Activated CD8-positive, alpha-beta memory T cell treated with anti-CD3 and anti-CD28 coated beads, Interleukin-2, amount 10 ng/mL, durations not matched to agents 7 days and 5 days (primary cell): ENCODE measurements at regions not wholly inside any gene's neighbourhood (a gene's known extent, or its start where the extent isn't known, plus 50 kb on each side); places are given as distances from the start of the nearest gene placed in this dataset.

ENCODE experiments used
- ATAC-seq: fragments of 150-1000 bp; cut with Tn5 transposase; one replicate; pipeline ENCODE4 v1.10.0; 2021; ENCODE audit warnings: moderate library complexity
- CTCF ChIA-PET: fragments of 350-600 bp; sonication (Branson Sonifier 250); formaldehyde crosslinking; loops from one replicate; lab custom pipeline; 2021; ENCODE audit warnings: antibody characterized with exemption; lab: Charles Lee
- DNase-seq: peaks from one replicate; pipeline ENCODE4 v3.0.0-alpha.2; 2020
- H3K27ac Mint-ChIP-seq: one replicate; pipeline ENCODE4 v1.8.0; 2021; ENCODE audit warnings: mild to moderate bottlenecking, mixed read lengths
- H3K27me3 Mint-ChIP-seq: one replicate; pipeline ENCODE4 v1.8.0; 2021; ENCODE audit warnings: mixed read lengths
- H3K36me3 Mint-ChIP-seq: one replicate; pipeline ENCODE4 v1.8.0; 2021; ENCODE audit warnings: mild to moderate bottlenecking, mixed read lengths
- H3K4me1 Mint-ChIP-seq: one replicate; pipeline ENCODE4 v1.8.0; 2021; ENCODE audit warnings: mixed read lengths
- H3K4me3 Mint-ChIP-seq: one replicate; pipeline ENCODE4 v1.8.0; 2021; ENCODE audit warnings: mild to moderate bottlenecking, moderate library complexity, mixed read lengths
- H3K9me3 Mint-ChIP-seq: one replicate; pipeline ENCODE4 v1.8.0; 2022; ENCODE audit warnings: low read depth, mixed read lengths

DNA sequence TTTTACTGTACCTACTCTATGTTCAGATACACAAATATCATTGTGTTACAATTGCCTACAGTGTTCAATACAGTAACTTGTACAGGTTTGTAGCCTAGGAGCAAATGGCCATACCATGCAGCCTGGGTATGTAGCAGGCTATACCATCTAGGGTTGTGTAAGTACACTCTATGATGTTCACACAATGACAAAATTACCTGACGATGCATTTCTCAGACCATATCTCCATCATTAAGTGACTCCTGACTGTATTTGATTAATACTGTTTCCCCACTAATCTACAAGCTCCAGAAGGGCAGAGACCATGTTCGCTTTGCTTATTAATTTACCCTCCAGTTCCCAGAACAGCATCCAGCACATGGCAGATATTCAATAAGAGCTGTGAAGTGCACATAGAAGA, 372.2 kb downstream of the METTL4 start:
- Mint-ChIP-seq H3K36me3 (no peaks in the 10 kb centered on the region), H3K27me3 (no peaks in the 10 kb centered on the region), H3K27ac (no peak overlapping the region), H3K4me3 (no peak overlapping the region), H3K9me3 (no peaks in the 10 kb centered on the region), H3K4me1 (no peaks in the 10 kb centered on the region)
- ATAC-seq (no peak), DNase-seq (no peak)
- CTCF ChIA-PET: no interaction called here

DNA sequence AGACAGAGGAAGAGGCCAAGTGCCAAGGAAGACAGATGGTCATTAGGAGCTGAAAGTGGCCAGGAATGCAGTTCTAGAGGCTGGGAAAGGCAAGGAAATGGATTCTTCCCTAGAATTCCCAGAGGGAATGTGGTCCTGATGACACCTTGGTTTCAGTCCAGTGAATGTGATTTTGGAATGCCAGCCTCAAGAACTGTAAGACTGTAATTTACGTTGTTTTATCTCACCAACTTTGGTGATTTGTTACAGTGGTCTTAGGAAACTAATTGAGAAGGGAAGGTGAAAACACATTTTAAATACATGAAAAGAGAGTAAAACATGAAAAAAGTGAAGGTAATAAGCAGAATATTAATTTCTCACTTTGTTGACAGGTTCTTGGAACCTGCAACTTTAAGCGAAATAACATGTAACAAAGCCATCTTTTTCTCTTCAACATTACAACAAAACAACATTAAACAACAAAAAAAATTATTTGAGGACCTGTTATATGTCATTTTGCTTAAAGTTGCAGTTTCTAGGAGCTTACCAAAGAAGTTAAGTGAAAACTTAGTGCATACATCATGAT, 370.2 kb downstream of the METTL4 start:
- CTCF ChIA-PET: no interaction called here
- DNase-seq: no peak
- no peak for ATAC-seq
- H3K4me1 Mint-ChIP-seq: no peaks in the 10 kb centered on the region
- no peaks in the 10 kb centered on the region for H3K9me3 Mint-ChIP-seq
- H3K27ac Mint-ChIP-seq: no peak overlapping the region
- H3K27me3 Mint-ChIP-seq: no peaks in the 10 kb centered on the region
- H3K36me3 Mint-ChIP-seq: no peaks in the 10 kb centered on the region
- H3K4me3 Mint-ChIP-seq: no peak overlapping the region

DNA sequence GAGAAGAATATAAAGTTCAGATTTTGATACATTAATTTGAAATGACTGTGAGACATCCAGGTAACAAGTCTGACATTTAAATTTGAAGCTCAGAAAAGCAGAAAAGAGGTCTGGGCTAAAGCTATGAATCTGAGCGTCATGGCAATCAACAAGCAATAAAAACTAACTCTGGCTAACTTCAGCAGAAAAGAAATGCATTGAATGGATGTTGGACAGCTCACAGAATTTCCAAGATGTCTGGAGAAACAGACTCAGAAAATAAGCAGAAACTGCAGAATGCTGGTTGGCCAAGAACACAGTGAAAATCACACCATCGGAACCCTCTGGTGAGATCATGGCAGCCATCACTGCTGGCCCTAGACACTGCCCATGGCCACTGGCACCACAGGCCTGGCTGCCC, 366.6 kb downstream of the METTL4 start:
- no peak overlapping the region for H3K4me3 Mint-ChIP-seq
- CTCF ChIA-PET: no interaction called here
- H3K9me3 Mint-ChIP-seq: no peaks in the 10 kb centered on the region
- H3K36me3 Mint-ChIP-seq: no peaks in the 10 kb centered on the region
- DNase-seq (no peak), ATAC-seq (no peak)
- no peaks in the 10 kb centered on the region for H3K4me1 Mint-ChIP-seq
- H3K27ac Mint-ChIP-seq: no peak overlapping the region
- no peaks in the 10 kb centered on the region for H3K27me3 Mint-ChIP-seq

DNA sequence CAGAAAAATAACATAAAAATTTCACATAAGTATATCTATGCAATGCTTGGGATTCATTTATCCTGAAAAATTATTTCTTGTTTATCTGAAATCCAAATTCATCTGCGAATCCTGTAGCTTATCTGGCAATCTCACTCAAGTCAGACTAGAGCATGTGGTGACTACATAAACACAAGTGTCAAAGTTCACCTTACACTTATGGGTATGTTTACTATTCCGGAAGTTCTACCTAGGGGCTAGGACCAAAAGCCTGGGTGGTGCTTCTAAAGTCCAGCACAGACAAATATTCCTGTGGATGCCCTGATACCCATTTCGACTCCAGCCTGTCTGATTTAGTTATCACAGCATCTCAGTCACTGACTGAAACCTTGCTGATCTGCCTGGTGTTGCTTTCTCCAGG, 364.0 kb downstream of the METTL4 start:
- Mint-ChIP-seq H3K36me3 (no peaks in the 10 kb centered on the region), H3K27ac (no peak overlapping the region), H3K9me3 (no peaks in the 10 kb centered on the region), H3K27me3 (no peaks in the 10 kb centered on the region), H3K4me3 (no peak overlapping the region), H3K4me1 (no peaks in the 10 kb centered on the region)
- CTCF ChIA-PET: no interaction called here
- ATAC-seq: no peak
- DNase-seq: no peak

DNA sequence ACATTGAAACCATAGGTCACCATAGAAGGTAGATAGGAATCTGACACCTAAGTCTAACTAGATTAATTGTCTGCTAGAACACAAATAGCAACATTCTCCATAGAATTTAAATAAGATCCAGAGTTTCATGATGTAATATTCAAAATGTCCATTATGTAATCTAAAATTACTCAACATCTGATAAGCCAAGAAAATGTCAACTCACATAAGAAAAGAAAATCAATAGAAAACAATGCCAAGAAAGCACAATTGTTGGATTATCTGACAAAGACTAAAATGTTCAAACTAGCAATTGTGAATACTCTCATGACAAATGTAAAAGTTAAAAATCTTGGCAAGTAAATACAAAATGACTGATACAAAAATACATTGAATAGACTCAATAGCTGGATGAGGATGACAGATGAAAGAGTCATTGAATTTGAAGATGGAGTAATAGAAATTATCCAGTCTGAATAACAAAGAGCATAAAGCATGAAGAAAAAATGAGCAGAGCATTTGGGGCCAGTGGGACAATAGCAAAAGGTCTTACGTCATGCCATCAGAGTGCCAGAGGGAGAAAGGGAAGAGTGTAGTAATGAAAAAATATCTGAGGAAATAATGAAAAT, 358.6 kb downstream of the METTL4 start:
- CTCF ChIA-PET: no interaction called here
- Mint-ChIP-seq H3K4me3 (no peak overlapping the region), H3K36me3 (no peaks in the 10 kb centered on the region), H3K27ac (no peak overlapping the region), H3K4me1 (no peaks in the 10 kb centered on the region), H3K9me3 (no peaks in the 10 kb centered on the region), H3K27me3 (peaks cover 4% of the 10 kb centered on the region)
- ATAC-seq: no peak
- DNase-seq: no peak

DNA sequence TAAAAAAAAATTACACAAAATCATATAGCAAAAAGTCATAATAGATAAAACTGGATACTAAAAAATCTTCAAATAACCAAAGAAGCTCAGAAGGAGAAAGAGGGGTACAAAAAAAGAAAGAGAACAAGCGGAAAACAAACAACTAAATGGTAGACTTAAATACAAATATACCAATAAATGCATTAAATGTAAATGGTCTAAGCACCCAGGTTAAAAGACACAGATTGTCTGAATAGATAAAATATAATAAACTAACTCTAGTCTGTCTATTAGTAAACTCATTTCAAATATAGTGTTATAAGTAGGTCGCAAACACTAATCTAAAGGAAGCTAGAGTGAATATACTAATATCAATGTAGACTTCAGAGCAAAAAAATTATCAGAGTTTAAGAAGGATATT, 357.4 kb downstream of the METTL4 start:
- no peaks in the 10 kb centered on the region for H3K36me3 Mint-ChIP-seq
- H3K4me1 Mint-ChIP-seq: no peaks in the 10 kb centered on the region
- H3K9me3 Mint-ChIP-seq: no peaks in the 10 kb centered on the region
- CTCF ChIA-PET: no interaction called here
- no peak overlapping the region for H3K27ac Mint-ChIP-seq
- peaks cover 4% of the 10 kb centered on the region for H3K27me3 Mint-ChIP-seq
- no peak for DNase-seq
- H3K4me3 Mint-ChIP-seq: no peak overlapping the region
- no peak for ATAC-seq

DNA sequence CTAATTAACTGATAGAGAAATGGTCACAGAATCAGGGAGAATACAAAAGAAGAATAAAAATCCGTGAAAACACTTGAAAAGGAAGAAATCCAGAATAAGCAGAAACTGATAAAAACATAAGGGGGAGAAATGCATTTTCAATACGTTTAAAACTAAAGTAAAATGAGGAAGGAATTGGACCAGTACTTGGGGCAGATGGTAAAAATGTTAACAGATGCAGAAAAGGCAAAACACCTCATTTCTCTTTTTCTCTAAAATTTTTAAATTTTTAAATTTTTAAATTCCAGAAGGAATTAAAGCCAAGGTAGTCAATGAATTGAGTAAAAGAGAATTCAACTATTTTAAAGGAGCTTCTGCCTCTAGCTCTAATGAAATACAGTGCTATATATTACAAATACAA, 353.9 kb downstream of the METTL4 start:
- H3K27me3 Mint-ChIP-seq: peaks cover 4% of the 10 kb centered on the region
- H3K36me3 Mint-ChIP-seq: no peaks in the 10 kb centered on the region
- no peak for DNase-seq
- no peaks in the 10 kb centered on the region for H3K4me1 Mint-ChIP-seq
- no peak overlapping the region for H3K4me3 Mint-ChIP-seq
- H3K9me3 Mint-ChIP-seq: no peaks in the 10 kb centered on the region
- CTCF ChIA-PET: no interaction called here
- no peak for ATAC-seq
- H3K27ac Mint-ChIP-seq: no peak overlapping the region

DNA sequence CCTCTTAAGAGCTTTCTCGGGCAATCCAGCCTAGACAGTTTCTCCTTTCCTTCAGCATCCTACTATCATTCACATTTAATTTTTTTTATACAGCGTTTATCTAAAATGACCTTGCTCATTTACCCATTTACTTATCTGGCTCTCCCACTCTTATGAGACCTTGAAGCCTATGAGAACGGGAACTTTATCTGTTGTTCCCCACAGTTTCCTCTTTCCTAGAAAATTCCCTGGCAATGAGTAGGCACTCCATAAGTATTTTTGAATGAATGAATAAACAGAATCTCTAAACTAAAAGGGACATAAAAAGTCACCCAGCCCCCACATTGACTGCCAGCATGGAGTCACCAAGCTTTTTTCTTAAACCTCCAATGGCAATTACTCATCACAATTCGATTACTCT, 353.2 kb downstream of the METTL4 start:
- ATAC-seq: no peak
- CTCF ChIA-PET: no interaction called here
- Mint-ChIP-seq H3K4me3 (no peak overlapping the region), H3K9me3 (no peaks in the 10 kb centered on the region), H3K36me3 (no peaks in the 10 kb centered on the region), H3K27ac (no peak overlapping the region), H3K27me3 (peaks cover 4% of the 10 kb centered on the region), H3K4me1 (no peaks in the 10 kb centered on the region)
- no peak for DNase-seq

DNA sequence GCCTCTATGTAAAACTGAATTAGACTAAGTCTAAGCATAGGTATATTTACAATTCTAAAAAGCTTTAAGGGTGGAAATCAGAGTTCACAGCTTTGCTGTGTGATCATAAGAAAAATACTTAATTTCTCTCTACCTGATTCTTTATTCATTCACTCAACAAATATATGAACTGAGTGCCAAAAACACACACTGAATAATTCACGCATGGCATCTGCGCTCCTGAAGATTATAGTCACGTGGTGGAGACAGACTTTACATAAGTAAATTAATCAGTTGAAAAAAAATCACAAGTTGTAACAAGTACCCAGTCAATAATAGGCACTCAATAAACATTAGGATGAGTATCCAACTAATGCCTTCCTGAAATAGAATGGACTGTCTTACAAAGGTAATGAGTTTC, 351.6 kb downstream of the METTL4 start:
- peaks cover 2% of the 10 kb centered on the region for H3K27me3 Mint-ChIP-seq
- H3K27ac Mint-ChIP-seq: no peak overlapping the region
- DNase-seq: no peak
- H3K4me3 Mint-ChIP-seq: no peak overlapping the region
- CTCF ChIA-PET: no interaction called here
- H3K9me3 Mint-ChIP-seq: no peaks in the 10 kb centered on the region
- ATAC-seq: no peak
- H3K4me1 Mint-ChIP-seq: no peaks in the 10 kb centered on the region
- no peaks in the 10 kb centered on the region for H3K36me3 Mint-ChIP-seq

DNA sequence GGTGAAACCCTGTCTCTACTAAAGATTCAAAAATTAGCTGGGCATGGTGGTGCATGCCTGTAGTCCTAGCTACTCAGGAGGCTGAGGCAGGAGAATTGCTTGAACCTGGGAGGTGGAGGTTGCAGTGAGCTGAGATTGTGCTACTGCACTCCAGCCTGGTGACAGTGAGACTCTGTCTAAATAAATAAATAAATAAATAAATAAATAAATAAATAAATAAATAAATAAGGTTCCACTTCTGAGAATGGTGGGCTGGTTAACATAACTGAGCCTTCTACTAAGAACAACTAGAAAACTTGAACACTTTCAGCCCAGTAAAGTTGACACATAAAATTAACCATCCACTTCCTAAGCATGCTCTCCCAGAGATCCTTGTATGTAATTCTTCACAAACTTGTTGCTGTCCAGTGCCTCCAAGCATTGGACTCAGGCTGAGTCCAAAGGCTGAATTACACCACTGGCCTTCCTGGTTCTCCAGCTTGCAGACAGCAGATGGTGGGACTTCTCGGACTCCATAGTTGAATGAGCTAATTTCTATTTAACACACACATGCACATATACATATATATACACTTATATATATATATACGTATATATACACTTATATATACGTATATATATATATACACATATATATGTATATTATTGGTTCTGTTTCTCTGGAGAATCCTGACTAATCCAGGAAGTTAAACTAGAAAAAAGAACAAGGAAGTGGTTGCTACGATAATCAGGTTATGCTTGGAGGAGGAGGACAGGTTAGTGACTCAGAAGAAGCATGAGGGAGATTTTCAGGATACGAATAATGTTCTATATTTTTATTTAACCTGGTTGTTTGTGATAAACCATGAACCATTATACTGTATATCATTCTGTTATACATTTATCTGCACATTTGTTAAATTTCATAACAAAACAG, 348.8 kb downstream of the METTL4 start:
- CTCF ChIA-PET: no interaction called here
- ATAC-seq: no peak
- H3K27me3 Mint-ChIP-seq: peaks cover 5% of the 10 kb centered on the region

DNA sequence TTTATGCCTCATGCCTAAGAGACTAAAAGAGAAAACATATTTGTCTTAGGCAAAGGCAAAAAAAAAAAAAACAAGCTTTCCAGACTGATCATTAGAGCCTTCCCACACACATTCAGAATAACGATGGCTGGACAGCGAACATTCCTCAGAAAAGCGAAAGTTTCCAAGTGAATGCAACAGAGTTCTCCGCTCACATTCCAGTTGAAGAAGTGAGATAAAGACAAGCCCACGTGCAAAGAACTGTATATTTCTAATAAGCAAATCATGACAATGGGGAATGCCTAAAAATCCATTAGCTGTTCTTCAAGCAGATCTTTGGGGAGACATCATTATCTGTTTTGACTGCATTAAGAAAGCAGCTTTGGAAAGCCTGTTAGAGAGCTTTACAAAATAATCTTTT, 347.9 kb downstream of the METTL4 start:
- Mint-ChIP-seq H3K9me3 (no peaks in the 10 kb centered on the region), H3K27ac (no peak overlapping the region), H3K4me1 (no peaks in the 10 kb centered on the region), H3K4me3 (no peak overlapping the region), H3K36me3 (no peaks in the 10 kb centered on the region), H3K27me3 (peaks cover 5% of the 10 kb centered on the region)
- ATAC-seq: no peak
- CTCF ChIA-PET: no interaction called here
- no peak for DNase-seq

More for the DNA sequence above, 348.8 kb downstream of the METTL4 start:
- Mint-ChIP-seq H3K4me3 (no peak overlapping the region), H3K4me1 (no peaks in the 10 kb centered on the region), H3K9me3 (no peaks in the 10 kb centered on the region), H3K36me3 (no peaks in the 10 kb centered on the region), H3K27ac (no peak overlapping the region)
- DNase-seq: no peak

DNA sequence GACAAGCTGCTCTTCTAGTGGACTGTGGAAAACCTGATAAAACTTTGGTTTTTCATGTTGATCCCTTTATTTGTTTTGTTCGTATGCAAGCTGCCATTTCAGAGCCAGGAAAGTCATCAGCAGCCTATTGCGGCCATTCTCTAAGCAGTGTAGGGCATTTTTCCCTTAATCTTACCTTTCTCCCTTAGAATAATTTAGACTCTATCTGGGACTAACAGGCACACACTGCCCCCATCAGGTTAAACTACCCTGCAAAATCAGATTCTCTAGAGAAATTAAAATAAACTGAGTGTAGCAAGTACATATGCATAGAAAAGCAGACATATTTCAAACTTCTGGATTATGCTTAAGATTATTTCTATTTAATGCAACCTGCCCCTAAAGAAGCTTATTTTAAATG, 347.5 kb downstream of the METTL4 start:
- Mint-ChIP-seq H3K9me3 (no peaks in the 10 kb centered on the region), H3K27me3 (peaks cover 5% of the 10 kb centered on the region), H3K36me3 (no peaks in the 10 kb centered on the region), H3K27ac (no peak overlapping the region), H3K4me1 (no peaks in the 10 kb centered on the region), H3K4me3 (no peak overlapping the region)
- CTCF ChIA-PET: no interaction called here
- no peak for ATAC-seq
- no peak for DNase-seq

DNA sequence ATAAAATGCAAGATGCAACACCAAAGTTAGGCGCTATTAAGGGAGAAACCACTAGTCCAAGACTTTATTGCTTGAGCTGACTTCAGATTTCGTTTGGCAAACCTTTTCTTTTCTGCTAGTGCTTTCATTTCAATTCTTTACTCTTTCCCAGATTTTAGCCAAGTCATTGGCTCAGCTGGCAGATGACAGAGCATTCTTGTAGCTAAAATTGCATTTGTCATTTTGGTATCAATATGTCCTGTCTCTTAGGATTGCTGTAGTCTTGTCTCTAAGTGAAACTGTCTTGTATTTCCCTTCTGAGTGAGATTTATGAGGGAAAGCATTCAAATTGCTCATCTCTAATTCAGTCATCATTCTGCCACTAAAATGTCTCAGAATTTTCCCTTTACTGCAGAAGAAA, 335.1 kb downstream of the METTL4 start:
- H3K36me3 Mint-ChIP-seq: no peaks in the 10 kb centered on the region
- no peaks in the 10 kb centered on the region for H3K4me1 Mint-ChIP-seq
- H3K9me3 Mint-ChIP-seq: no peaks in the 10 kb centered on the region
- no peak overlapping the region for H3K4me3 Mint-ChIP-seq
- no peak overlapping the region for H3K27ac Mint-ChIP-seq
- DNase-seq (no peak), ATAC-seq (no peak)
- H3K27me3 Mint-ChIP-seq: peaks cover 19% of the 10 kb centered on the region
- CTCF ChIA-PET: no interaction called here

DNA sequence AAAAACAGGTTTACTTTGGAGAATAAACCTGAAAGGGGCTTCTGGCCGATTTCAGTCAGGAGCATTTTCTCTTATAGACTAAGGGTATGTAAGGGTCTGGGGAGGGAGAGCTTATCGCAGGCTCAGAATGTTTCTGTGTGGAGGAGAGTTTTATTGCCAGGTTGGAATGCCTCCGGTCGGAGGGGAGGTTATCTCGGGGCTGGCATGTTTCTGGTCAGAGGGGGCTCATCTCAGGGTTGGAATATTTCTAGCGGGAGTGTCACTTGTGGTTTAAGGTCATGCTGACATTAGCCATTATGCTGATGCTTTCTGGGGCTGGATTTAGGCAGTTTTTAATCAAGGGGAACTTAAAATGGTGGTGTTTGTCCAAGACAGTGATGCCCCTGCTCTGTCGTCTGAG, 333.6 kb downstream of the METTL4 start:
- ATAC-seq: no peak
- Mint-ChIP-seq H3K27me3 (peaks cover 19% of the 10 kb centered on the region), H3K27ac (no peak overlapping the region), H3K4me3 (no peak overlapping the region), H3K9me3 (no peaks in the 10 kb centered on the region), H3K4me1 (no peaks in the 10 kb centered on the region), H3K36me3 (no peaks in the 10 kb centered on the region)
- DNase-seq: no peak
- CTCF ChIA-PET: no interaction called here
